ENCODE measurements at regions not wholly inside any gene's neighbourhood (a gene's known extent, or its start where the extent isn't known, plus 50 kb on each side); places are given as distances from the start of the nearest gene placed in this dataset.

- ATAC-seq (replicated peaks) = no peak
- Mint-ChIP-seq H3K4me1 (peaks cover 25% of the 10 kb centered on the region), H3K27ac (no peak overlapping the region), H3K36me3 (ENCODE audit: low read depth) (no peaks in the 10 kb centered on the region), H3K4me3 (no peak overlapping the region), H3K27me3 (no peaks in the 10 kb centered on the region), H3K9me3 (no peaks in the 10 kb centered on the region)
These were observed 354.8 kb upstream of the TBL1XR1 start for GRCh38 chr3:177552051-177552450.

- no peak overlapping the region for H3K4me3 Mint-ChIP-seq
- H3K27ac Mint-ChIP-seq = no peak overlapping the region
- no peaks in the 10 kb centered on the region for H3K27me3 Mint-ChIP-seq
- peaks cover 20% of the 10 kb centered on the region for H3K4me1 Mint-ChIP-seq
- ATAC-seq (replicated peaks) = no peak
- no peaks in the 10 kb centered on the region for H3K36me3 Mint-ChIP-seq (ENCODE audit: low read depth)
- H3K9me3 Mint-ChIP-seq = no peaks in the 10 kb centered on the region
These were observed 355.7 kb upstream of the TBL1XR1 start for GRCh38 chr3:177553012-177553411.

- Mint-ChIP-seq H3K9me3 (no peaks in the 10 kb centered on the region), H3K27ac (no peak overlapping the region), H3K27me3 (no peaks in the 10 kb centered on the region), H3K4me1 (peaks cover 20% of the 10 kb centered on the region), H3K4me3 (no peak overlapping the region), H3K36me3 (ENCODE audit: low read depth) (no peaks in the 10 kb centered on the region)
- ATAC-seq (replicated peaks) = no peak
These were observed 356.3 kb upstream of the TBL1XR1 start for GRCh38 chr3:177553579-177553978.

- peak; percentile 50 for ATAC-seq (replicated peaks)
- Mint-ChIP-seq H3K4me1 (peaks cover 20% of the 10 kb centered on the region), H3K27me3 (no peaks in the 10 kb centered on the region), H3K27ac (no peak overlapping the region), H3K36me3 (ENCODE audit: low read depth) (no peaks in the 10 kb centered on the region), H3K9me3 (no peaks in the 10 kb centered on the region), H3K4me3 (no peak overlapping the region)
These were observed 357.8 kb upstream of the TBL1XR1 start for GRCh38 chr3:177554895-177555759.

GRCh38 chr3:177557548-177557947 lies 360.3 kb upstream of the TBL1XR1 start:
- H3K4me3 Mint-ChIP-seq = no peak overlapping the region
- H3K4me1 Mint-ChIP-seq = peaks cover 5% of the 10 kb centered on the region
- no peaks in the 10 kb centered on the region for H3K27me3 Mint-ChIP-seq
- no peaks in the 10 kb centered on the region for H3K36me3 Mint-ChIP-seq (ENCODE audit: low read depth)
- H3K9me3 Mint-ChIP-seq = no peaks in the 10 kb centered on the region
- H3K27ac Mint-ChIP-seq = no peak overlapping the region
- no peak for ATAC-seq (replicated peaks)

GRCh38 chr3:177561365-177561764 lies 364.1 kb upstream of the TBL1XR1 start:
- Mint-ChIP-seq H3K4me3 (no peak overlapping the region), H3K4me1 (peaks cover 2% of the 10 kb centered on the region), H3K9me3 (no peaks in the 10 kb centered on the region)

GRCh38 chr3:177561769-177562392 lies 364.6 kb upstream of the TBL1XR1 start:
- ATAC-seq (replicated peaks) = no peak
- no peak overlapping the region for H3K27ac Mint-ChIP-seq
- no peaks in the 10 kb centered on the region for H3K4me1 Mint-ChIP-seq
- no peaks in the 10 kb centered on the region for H3K9me3 Mint-ChIP-seq
- no peaks in the 10 kb centered on the region for H3K36me3 Mint-ChIP-seq (ENCODE audit: low read depth)
- no peaks in the 10 kb centered on the region for H3K27me3 Mint-ChIP-seq
- H3K4me3 Mint-ChIP-seq = no peak overlapping the region

More at GRCh38 chr3:177561365-177561764, 364.1 kb upstream of the TBL1XR1 start:
- H3K27ac Mint-ChIP-seq = no peak overlapping the region
- no peak for ATAC-seq (replicated peaks)
- no peaks in the 10 kb centered on the region for H3K36me3 Mint-ChIP-seq (ENCODE audit: low read depth)
- H3K27me3 Mint-ChIP-seq = no peaks in the 10 kb centered on the region

- H3K27ac Mint-ChIP-seq = no peak overlapping the region
- no peaks in the 10 kb centered on the region for H3K27me3 Mint-ChIP-seq
- no peaks in the 10 kb centered on the region for H3K9me3 Mint-ChIP-seq
- no peak overlapping the region for H3K4me3 Mint-ChIP-seq
- H3K4me1 Mint-ChIP-seq = no peaks in the 10 kb centered on the region
- no peak for ATAC-seq (replicated peaks)
- no peaks in the 10 kb centered on the region for H3K36me3 Mint-ChIP-seq (ENCODE audit: low read depth)
These were observed 366.0 kb upstream of the TBL1XR1 start for GRCh38 chr3:177563243-177563780.

GRCh38 chr3:177563792-177564191 lies 366.5 kb upstream of the TBL1XR1 start:
- H3K4me3 Mint-ChIP-seq = no peak overlapping the region
- H3K9me3 Mint-ChIP-seq = no peaks in the 10 kb centered on the region
- H3K27ac Mint-ChIP-seq = no peak overlapping the region

GRCh38 chr3:177565981-177566380 lies 368.7 kb upstream of the TBL1XR1 start:
- Mint-ChIP-seq H3K9me3 (no peaks in the 10 kb centered on the region), H3K4me1 (no peaks in the 10 kb centered on the region)

More at GRCh38 chr3:177563792-177564191, 366.5 kb upstream of the TBL1XR1 start:
- no peak for ATAC-seq (replicated peaks)
- no peaks in the 10 kb centered on the region for H3K4me1 Mint-ChIP-seq
- no peaks in the 10 kb centered on the region for H3K36me3 Mint-ChIP-seq (ENCODE audit: low read depth)
- no peaks in the 10 kb centered on the region for H3K27me3 Mint-ChIP-seq

GRCh38 chr3:177567833-177568232 lies 370.6 kb upstream of the TBL1XR1 start:
- H3K27me3 Mint-ChIP-seq = no peaks in the 10 kb centered on the region
- H3K36me3 Mint-ChIP-seq (ENCODE audit: low read depth) = no peaks in the 10 kb centered on the region
- no peaks in the 10 kb centered on the region for H3K9me3 Mint-ChIP-seq
- no peak for ATAC-seq (replicated peaks)
- H3K4me1 Mint-ChIP-seq = no peaks in the 10 kb centered on the region
- no peak overlapping the region for H3K4me3 Mint-ChIP-seq
- no peak overlapping the region for H3K27ac Mint-ChIP-seq

More at GRCh38 chr3:177565981-177566380, 368.7 kb upstream of the TBL1XR1 start:
- Mint-ChIP-seq H3K36me3 (ENCODE audit: low read depth) (no peaks in the 10 kb centered on the region), H3K27ac (no peak overlapping the region), H3K4me3 (no peak overlapping the region), H3K27me3 (no peaks in the 10 kb centered on the region)
- ATAC-seq (replicated peaks) = no peak

- Mint-ChIP-seq H3K36me3 (ENCODE audit: low read depth) (no peaks in the 10 kb centered on the region), H3K4me3 (no peak overlapping the region), H3K4me1 (no peaks in the 10 kb centered on the region), H3K27me3 (no peaks in the 10 kb centered on the region), H3K27ac (no peak overlapping the region), H3K9me3 (no peaks in the 10 kb centered on the region)
- ATAC-seq (replicated peaks) = no peak
These were observed 371.9 kb upstream of the TBL1XR1 start for GRCh38 chr3:177569193-177569592.

GRCh38 chr3:177569875-177570657 lies 372.8 kb upstream of the TBL1XR1 start:
- Mint-ChIP-seq H3K27me3 (no peaks in the 10 kb centered on the region), H3K36me3 (ENCODE audit: low read depth) (no peaks in the 10 kb centered on the region), H3K4me1 (no peaks in the 10 kb centered on the region), H3K4me3 (no peak overlapping the region), H3K27ac (no peak overlapping the region), H3K9me3 (no peaks in the 10 kb centered on the region)
- ATAC-seq (replicated peaks) = no peak

GRCh38 chr3:177571271-177571943 lies 374.1 kb upstream of the TBL1XR1 start:
- Mint-ChIP-seq H3K27me3 (no peaks in the 10 kb centered on the region), H3K9me3 (no peaks in the 10 kb centered on the region), H3K36me3 (ENCODE audit: low read depth) (no peaks in the 10 kb centered on the region), H3K4me3 (no peak overlapping the region), H3K4me1 (no peaks in the 10 kb centered on the region), H3K27ac (no peak overlapping the region)
- ATAC-seq (replicated peaks) = no peak
